ENCODE measurements at regions not wholly inside any gene's neighbourhood (a gene's known extent, or its start where the extent isn't known, plus 50 kb on each side); places are given as distances from the start of the nearest gene placed in this dataset.

DNA sequence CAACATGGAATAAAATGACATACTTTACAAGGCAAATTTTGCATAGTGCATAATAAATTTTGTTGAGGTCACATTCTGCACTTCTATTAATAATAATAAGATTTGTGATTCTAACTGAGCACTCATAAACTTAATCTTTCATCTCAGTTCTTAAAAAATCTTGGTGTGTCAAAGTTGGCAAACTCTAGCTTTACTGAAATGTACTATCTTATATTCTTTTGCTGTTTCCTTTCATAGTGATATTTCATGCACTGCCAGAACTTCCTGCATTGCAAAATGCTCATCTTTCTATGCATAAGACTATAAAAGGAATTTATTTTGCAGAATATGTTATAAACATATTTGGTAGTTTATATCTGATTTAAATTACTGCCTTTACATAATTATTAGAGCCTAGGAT lies 797.6 kb downstream of the ADGRL2 start:
- no peak for DNase-seq

DNA sequence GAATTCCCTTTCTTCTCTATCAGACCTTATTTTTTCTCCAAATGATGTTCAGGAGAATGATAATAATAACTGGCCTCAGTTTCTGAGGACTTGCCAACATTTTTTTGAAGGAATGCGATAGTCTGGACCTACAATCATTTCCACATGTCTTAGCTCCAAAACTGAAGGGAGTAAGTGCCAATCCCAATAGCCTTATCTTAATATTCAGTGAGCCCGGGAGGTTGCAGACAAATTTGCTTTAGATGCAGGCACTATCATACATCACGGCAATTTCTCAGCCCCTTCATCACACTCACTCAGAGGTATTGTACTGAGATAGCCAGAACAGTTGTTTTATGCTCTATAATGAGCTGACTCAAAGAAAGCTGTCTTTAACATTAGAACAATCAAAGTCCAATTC lies 796.9 kb downstream of the ADGRL2 start:
- DNase-seq = no peak

DNA sequence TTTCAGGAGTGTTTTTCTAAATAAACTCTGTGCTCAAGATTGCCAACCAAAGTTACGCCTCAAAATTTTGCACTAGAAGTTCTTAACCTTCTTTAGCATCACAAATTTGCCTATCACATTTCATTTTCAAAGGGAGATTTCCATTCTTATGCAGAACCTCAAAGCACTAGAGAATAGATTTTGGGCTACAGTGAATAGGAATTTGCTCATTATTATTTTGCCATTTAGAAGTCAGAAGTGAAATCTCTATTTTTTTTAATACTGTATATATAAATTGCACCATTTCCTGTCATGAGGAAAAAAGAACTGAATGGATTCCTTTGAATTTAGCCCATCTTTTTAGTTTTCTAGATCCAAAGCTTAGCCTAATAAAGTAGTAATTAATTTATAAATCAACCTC lies 796.4 kb downstream of the ADGRL2 start:
- no peak for DNase-seq

DNA sequence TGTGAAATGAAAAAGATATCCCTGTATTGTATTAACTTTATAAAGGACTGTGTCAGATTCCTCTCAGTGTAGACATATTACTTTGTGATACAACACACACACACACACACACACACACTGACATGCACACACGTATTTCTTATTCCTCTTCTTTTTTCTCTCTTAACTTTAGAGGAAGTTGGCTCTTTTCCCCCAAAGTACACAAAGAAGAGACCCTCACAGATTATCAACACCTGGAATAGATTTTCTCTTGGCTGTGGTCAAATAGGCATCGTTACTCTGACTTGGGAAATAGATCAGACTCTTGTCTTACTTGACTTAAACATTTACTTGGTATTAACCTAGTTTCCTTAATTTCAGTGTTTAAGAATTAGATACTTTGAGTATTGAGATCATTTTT lies 792.8 kb downstream of the ADGRL2 start:
- no peak for DNase-seq

DNA sequence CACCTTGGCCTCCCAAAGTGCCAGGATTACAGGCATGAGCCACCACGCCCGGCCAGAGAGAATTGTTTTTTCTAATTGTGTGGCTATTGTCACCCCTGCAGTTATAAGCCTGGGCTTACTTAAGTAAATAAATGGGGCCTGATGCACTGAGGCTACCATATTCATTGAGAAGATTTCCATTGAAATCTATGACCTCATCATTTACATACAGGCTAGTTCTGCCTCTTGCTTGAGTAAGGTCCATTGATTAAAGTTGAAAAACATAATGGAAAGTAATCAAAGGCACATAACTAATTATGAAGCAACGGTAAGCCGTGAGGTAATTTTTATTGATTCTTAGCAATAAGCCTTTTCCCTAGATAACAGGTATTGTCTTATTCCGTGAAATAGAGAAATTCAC lies 788.9 kb downstream of the ADGRL2 start:
- no peak for DNase-seq

DNA sequence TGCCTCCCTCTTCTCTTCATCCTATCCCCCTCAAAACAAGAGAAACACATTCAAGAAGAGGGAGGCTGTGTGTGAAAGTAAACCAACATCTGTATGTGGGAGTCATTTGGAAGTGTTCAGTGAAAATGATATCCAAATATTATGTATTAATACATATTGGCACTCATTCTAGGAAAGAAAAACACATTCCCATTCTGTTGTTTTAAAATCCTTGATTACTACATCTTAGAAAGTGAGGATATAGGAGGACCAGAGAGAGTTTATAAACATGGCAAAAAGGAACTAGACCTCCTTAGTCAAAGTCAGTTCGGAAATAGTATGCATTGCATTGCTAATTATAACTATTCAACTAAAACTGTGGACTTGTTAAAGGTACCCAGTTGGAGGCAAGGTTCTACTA lies 786.6 kb downstream of the ADGRL2 start:
- DNase-seq = no peak

DNA sequence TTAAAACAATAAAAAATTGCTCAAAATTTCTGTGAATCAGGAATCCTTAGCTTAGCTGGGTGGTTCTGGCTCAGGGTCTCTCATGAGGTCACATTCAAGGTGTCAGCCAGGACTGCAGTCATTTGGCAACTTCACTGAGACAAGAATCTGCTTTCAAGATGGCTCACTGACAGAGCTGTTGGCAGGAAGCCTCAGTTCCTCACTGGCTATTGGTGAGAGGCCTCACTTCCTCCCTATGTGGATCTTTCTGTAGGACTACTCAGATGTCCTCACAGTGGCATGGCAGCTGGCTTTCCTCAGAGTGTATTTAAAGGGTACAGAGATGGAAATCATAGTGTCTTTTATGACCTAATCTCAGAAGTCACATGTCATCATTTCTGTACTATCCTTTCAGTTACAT lies 785.7 kb downstream of the ADGRL2 start:
- DNase-seq = no peak

DNA sequence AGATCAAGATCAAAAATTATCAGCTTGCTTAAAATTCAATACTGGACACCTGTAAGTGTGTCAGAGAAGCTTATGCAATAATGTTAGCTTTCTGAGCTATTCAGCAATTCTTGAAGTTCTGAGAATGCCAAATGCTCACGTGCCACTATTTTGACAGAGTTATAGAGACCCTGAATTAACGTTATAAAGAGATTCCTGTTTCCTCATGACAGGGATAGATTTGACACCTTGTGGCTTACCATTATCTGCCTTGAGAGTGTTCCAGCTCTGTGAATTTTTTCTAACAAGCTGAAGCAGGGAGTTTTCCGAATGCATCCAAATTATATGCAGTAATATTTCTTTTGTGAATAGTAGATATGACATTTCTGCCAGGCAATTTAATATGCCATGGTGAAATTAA lies 781.6 kb downstream of the ADGRL2 start:
- DNase-seq = no peak

DNA sequence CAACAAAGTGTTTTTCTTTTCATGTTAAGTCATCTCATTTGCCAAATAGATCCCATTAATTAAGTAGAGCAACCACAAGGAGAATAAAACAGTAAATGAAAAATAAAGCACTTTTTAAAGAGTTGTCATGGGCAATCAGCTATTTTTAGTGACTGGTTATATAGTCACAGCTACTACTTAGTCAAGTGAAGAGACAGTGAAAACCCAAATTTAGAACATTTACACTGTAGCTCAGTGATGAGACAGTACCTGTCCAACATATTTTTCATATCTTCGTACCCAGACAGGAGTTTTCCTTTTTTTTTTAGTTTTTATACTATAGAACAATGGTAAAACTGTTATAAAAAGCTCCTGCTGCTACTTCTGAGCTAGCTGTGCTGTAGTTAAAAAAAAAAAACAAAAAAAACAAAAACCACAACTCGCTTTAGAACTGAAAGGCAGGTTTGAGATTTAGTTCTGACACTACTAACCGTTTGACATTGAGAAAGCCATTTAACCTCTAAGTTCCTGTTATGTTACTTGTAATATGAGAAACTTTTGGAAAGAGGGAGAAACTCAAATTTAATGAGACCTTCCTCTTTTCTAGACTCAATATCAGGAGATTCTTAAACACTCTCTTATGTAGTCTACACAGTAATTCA lies 777.5 kb downstream of the ADGRL2 start:
- DNase-seq = no peak

DNA sequence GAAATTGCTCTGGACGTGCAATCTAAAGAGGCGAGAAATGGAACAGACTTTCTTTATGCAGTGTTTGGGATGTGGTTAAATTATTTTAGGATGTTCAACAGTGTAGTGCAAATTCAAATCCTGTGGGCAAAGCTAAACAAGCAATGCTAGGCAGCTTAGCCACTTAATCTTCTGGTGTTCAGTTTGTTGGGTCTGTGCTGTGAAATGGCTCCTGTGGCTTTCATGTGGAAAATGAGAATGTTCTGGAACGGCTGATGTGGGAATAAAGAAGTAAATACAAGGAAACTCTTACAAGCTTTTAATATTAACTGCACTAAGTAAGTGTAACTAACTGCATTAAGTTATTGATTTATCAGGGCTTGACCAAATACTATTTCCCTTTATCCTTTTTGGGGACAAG lies 766.6 kb downstream of the ADGRL2 start:
- no peak for DNase-seq

DNA sequence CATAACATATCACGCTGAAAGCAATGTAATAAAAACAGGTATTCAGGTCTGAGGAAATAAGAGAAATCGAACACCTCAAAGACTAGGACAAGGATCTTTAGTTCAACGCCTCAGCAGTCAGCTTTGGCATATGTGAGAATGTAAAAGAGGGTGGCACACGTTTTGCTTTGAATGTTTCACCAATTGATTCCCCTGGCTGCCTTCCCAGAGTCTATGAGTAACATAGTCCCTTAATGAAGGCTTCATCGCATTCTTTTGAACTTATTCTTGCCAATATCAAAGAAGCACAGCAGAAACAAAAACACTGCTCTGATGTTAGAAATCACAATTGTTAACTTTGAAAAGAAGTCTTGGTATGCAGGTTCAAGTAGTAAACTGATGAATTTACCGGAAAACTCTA lies 764.8 kb downstream of the ADGRL2 start:
- DNase-seq = peak; percentile 1

DNA sequence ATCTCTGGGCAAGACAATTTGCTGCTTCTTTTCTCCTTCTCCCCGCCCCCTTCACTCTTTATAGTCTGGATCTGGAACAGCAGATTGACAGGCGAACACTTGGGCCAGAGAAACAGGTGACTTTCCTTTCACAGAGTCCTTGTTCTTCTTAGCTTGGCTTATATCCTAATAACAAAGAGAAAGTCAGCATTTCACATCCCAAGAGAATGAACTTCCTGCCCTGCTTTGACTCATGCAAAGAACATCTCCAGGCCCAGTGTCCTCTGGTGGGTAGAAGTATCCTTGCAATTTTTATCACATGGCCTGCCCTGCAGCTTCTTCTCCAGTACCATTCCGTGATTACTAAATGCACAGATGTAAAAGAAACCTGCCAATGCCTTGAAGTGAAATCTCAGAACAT lies 764.4 kb downstream of the ADGRL2 start:
- DNase-seq = no peak

DNA sequence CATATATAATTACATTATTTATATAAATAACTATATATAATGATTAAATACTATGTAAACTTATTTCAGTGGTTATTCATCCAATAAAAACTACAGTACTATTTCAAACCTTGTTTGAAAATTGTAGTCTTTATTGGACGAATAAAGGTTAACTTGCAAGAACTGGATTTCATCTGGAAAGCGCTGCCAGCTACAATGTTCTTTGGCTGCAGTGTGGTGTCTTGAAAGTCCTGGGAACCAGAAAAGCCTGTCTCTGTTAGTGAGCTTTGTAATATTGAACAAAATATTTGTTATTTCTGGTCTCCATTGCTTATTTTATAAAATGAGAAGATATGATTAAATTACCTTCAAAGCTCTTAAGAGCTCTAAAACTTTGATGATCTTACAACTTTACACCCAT lies 763.6 kb downstream of the ADGRL2 start:
- no peak for DNase-seq

DNA sequence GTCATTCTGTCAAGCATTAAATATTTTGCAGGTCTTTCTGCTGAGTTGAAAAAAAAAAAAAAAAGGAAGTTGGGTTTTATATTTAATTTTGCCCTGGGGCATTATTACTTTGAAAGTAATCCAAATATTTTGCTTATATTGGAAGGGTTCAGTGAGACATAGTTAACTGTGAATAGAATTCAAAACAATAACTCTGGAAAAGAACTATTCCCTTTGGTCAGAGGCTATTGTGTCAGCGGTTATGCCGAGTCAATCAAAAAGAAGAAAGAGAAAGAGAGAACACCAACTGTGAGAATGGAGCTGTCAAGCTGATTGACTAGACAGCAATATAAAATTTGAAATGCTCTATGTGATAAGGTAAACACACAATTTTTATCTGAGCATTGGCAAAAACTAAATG lies 761.7 kb downstream of the ADGRL2 start:
- no peak for DNase-seq

DNA sequence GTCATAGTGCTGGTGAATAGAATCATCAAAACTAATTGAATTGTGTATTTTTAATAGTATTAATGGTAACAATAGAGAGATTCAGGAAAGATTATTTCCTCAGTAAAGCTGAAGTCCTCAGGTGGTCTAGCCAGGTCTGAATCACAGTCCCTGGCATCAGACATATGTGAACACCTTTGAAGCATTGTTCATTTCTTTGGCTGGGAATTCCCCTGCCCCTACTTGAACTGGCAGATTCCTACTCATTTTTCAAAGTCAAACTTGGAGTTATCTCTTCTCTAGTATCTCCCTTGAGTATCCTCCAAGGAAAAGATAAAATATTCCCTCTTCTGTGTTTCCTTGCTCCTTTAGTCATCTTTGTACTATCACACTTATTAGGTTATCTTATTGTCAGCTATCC lies 759.8 kb downstream of the ADGRL2 start:
- DNase-seq = no peak

DNA sequence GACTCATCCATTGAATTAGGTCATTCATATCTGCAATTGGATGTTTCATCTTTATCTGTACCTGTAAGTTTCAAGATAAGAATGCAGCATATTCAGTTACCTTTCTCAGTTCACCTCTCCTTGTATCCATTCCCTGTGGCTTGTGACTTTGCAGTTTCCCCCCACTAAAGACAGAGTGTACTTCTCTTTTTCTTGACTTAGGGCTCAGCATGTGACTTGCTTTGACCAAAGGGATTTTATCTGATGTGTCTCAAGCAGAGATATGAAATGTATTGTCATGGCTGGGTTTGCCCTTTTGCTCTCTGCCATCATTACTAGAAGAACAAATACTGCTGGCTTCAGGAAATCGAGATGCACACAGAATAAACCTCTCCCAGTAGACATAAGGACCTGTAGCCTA lies 754.8 kb downstream of the ADGRL2 start:
- DNase-seq = no peak

DNA sequence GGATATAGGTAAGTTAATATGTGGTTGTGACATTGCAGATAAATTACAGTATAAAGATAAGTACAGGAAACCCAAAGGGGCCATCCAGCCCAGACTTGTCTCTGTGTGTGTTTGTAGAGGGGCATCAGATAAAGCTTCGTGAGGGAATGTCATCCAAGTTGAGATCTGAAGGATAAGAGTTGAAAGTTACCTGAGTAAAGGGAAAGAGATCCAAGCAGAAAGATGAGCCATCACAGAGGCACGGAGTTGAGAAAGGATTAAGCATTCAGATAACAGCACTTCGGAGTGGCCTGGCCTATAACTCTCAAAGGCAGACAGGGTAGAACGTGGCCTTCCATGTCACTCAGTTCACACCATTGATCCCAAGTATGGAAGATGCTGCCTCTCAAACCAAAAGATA lies 749.1 kb downstream of the ADGRL2 start:
- no peak for DNase-seq

DNA sequence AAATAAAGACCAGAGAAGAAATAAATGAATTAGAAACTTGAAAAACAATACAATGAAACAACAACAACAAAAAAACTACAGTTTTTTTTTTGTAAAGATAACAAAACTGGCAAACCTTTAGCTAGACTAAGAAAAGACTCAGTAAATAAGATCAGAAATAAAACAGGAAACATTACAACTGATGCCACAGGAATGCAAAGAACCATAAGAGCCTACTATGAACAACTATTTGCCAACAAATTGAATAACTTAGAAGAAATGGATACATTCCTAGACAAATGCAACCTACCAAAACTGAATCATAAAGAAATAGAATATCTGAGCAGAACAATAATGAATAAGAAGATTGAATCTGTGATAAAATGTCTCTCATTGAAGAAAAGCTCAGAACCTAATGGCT lies 742.0 kb downstream of the ADGRL2 start:
- no peak for DNase-seq

DNA sequence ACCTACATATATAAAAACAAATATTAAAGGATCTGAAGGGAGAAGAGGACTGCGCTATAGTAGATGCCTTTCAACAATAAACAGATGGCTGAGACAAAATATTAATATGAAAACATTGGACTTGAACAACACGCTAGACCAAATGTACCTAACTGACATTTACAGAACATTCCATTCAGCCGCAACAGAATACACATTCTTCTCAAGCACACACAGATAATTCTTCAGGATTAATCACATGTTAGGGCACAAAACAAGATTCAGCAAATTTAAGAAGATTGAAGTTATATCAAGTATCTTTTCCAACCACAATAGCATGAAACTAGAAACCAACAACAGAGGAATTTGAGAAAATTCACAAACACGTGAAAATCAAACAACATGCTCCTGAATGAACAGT lies 741.4 kb downstream of the ADGRL2 start:
- DNase-seq = no peak

DNA sequence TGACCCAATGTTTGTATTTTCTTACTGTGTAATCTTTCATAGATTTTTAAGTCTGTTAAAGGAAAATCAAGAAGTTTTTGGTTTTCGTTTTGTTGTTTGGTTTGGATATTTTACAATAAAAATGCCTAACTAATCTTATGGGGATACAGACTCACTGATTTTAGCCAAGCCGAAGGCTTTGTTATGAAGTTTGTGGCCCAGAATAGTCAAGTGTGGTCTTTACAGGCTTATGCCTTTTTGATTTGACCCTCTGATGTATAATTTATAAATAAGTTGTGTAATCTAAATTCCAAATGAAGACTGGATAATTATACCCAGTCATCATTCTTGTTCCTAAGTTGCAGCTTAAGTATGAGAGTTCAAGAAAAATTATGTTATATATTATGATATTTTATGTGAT lies 739.3 kb downstream of the ADGRL2 start:
- DNase-seq = no peak

DNA sequence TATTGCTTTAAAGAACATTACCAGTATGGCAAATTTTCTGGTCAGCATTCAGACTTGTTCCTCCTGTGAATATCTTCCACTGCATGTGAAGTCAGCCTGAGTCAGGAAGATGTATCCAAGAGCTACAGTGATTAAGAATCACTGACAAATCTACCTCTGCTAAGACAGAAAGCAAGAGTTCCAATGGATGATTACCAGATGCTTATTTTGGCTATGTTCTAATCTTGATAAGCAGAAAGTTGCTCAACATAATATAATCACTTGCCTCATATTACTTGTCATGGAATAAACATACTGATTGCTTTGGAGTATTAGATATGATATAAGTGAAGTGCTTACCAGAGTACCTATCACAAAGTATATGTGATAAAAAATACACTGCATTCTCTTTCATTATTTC lies 738.1 kb downstream of the ADGRL2 start:
- no peak for DNase-seq

DNA sequence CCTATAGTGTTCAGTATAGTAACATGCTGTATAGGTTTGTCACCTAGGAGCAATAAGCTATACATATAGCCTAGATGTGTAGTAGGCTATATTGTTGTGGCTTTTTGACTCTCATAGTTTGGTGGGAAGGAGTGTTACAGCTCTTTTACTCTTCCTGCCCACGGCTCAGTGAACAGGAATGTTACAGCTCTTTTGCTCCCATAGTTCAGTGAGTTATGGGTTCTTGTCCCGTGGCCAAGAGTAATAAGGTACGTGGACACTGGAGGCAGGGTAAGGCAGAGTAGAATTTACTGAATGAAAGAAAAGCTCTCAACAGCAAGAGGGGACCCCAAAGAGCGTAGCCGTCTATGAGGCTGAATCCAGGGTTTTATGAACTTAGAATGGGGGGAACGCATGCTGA lies 734.3 kb downstream of the ADGRL2 start:
- no peak for DNase-seq

DNA sequence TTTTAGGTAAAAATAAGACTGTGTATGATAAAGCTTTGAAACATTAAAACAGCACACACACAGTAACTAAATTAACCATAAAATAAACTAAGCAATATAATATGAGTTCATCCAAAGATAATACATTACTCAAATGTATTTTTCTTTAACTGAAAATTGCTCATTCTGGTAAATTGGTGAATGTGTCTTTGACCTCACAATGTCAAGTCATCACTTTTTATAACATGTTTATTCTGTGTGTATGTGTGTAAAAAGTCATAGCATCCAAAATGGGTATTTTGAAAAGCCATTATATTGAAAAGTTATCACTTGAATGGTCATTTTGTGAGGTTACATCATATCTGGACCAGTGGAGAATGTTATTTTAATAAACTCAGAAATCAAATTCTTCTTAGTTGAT lies 724.6 kb downstream of the ADGRL2 start:
- DNase-seq = no peak

DNA sequence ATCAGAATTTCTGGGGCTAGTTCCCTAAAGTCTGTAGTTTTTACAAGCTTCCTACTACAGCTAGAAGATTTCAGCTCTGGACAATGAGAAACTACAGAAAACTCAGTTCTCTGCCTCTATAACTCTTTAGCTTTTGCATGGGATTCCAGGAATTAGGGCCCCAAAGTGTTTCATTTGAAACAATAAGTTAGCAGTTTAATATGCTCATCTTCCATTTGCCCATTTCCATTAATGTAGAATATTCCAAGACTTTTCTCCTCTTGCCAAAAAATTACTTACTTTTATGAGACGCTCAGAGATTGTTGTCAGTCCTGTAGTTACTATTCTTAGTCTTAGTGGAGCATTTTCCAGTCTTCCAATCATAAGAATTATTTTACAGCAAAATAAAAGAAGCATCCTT lies 719.9 kb downstream of the ADGRL2 start:
- no peak for DNase-seq

DNA sequence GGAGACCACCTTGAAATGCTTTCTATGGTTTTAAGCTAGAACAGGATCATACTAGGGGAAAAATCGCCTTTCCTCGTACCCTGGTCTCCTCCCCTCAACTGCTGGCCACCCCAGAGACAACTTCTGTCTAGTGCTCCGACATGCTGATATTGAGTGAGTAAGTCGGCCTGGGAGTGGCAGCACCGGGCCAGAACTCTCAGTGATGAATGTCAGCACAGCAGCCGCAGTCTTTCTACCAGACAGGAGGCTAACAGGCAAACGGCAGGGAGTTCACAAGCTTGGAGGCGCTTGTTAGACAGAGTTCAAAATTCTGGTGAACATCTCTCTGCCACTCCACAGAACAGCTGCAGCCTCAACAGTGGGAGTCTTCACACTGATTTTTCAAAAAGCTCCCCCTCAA lies 716.9 kb downstream of the ADGRL2 start:
- DNase-seq = no peak

DNA sequence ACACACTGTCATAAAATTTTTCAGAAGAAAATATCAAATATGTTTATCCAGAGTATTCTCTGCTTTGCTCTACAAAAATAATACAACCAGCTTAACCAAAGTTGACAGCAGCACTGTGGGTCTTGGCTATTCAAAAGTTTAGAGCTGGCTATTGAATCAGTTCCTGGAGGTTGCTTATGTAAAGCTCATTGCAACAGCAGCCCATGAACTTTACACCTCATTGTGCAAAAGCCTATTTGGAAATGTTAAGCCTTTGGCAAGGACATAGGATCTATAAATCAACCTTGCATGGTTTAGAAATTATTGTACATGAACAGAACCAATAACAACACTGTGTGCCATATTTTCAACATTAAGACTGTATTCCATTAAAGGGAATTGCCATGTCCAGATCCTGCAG lies 714.9 kb downstream of the ADGRL2 start:
- no peak for DNase-seq

Data from NCI-H1105 (cell line).